ENCODE measurements at regions not wholly inside any gene's neighbourhood (a gene's known extent, or its start where the extent isn't known, plus 50 kb on each side); places are given as distances from the start of the nearest gene placed in this dataset.
"Not testable (repeated sequence)": the region's sequence is repeated elsewhere in the genome, so short reads cannot be mapped to it uniquely, and the experiment has no call there.

DNA sequence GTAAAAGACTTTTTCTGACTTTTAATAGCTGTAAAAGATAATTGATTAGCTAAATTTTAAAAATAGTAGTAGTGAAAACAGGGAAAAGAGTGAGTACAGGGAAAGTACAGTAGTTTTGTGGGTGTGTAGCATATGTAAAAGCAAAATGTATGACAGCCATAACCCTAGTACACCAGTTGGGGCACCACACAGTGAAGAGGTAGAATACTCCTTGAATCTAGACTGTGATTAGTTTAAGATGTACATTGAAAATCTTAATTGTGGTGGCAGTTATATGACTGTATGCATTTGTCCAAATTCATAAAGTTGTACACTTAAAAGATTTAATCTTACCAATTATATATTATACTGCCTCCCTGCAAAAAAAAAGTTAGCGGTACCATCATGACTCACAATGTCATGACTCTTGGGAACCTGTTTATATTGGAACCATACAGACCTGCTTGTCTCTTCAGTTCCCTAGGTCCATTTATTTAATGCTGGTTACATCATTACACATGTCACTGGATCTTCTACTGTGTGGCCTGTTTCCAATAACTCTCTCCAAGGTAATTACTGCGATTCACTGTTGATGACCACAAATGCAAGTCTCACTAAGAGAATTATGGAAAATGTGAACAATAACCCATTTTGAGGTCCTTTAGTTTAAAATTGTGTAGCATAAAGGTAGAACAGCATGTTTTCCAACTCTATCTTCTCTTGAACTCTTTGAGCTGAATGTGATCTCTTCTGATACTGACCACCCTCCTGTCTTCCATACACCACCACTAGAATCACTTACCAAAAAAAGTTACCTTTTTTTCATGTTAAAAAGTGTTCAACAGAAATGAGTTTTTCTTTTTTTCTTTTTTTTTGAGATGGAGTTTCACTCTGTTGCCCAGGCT, 264.2 kb upstream of the AMIGO2 start:
- DNase-seq = peak; percentile 4

DNA sequence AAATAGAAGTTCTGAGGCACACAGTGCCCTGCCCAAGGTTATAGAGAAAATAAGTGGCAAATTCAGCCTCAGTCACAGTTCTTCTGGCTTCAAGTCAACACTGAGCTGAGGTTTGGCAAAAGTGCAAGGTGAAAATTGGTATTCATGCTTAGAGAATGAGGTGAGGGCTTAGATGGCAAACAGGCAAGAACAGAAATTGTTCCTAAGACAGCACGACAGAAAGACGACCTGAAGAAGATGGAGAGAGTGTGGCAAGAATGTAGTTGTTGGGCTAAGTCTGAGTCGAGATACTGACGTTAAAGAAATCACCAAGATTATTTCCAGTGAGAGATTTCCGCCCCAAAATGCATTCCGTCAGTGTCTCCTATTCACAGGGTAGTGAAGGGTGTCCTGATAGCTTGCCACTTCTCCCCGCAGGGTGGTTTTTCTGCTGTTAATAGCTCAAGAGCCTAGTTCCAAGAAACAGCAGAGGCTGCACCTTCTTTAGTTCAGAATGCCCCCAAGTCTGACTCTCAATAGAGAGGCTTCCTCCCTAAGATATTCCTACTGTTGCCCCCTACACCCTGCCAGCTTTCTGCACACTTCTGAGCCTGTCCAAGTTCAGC, 260.8 kb upstream of the AMIGO2 start:
- no peak for DNase-seq

DNA sequence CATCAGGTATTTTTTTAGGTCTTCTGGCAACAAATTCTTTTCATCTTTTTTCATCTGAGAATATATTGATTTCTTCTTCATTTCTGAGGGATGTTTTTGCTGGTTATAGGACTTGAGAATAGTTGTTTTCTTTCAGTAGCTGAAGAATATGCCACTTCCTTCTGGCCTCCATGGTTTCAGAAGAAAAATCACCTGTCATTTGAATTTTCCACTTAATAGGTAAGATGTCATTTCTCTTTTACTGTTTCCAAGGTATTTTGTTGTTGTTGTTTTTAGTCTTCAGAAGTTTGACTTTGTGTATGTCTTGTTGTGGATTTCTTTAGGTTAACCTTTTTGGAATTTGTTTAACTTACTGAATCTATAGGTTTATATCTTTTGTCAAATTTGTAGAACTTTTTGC, 257.8 kb upstream of the AMIGO2 start:
- DNase-seq = no peak

DNA sequence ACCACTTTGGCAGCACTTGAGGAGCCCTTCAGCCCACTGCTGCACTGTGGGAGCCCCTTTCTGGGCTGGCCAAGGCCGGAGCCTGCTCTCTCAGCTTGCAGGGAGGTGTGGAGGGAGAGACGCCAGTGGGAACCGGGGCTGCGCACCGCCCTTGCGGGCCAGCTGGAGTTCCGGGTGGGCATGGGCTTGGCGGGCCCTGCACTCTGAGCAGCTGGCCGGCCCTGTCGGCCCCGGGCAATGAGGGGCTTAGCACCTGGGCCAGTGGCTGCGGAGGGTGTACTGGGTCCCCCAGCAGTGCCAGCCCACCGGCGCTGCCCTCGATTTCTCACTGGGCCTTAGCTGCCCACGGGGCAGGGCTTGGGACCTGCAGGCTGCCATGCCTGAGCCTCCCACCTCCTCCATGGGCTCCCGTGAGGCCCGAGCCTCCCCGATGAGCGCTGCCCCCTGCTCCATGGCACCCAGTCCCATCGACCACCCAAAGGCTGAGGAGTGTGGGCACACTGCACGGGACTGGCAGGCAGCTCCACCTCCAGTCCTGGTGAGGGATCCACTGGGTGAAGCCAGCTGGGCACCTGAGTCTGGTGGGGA, 253.6 kb upstream of the AMIGO2 start:
- DNase-seq = not testable (repeated sequence)

DNA sequence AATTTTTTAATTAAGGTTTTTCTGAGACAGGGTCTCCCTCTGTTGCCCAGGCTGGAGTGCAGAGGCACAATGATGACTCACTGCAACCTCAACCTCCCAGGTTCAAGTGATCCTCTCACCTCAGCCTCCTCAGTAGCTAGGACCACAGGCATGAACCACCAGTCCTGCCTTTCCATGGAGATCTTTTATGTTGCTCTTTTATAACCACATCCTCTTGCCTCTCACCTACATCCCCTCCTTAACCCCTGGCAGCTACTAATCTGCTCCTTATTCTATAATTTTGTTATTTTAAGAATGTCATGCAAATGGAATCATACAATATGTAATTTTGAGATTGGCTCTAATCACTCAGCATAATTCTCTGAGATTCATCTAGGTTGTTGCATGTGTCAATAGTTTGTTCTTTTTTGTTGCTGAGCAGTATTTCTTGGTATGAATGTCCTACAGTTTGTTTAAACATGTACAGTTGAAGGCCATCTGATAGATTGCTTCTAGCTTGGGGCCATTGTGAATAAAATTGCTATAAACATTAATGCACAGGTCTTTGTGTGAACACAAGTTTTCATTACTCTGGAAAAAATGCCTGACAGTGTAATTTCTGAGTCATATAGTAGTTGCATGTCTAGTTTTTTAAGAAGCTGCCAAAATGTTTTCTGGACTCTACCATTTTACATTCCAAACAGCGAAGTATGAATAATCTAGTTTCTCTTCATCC, 249.2 kb upstream of the AMIGO2 start:
- DNase-seq = peak; percentile 9

DNA sequence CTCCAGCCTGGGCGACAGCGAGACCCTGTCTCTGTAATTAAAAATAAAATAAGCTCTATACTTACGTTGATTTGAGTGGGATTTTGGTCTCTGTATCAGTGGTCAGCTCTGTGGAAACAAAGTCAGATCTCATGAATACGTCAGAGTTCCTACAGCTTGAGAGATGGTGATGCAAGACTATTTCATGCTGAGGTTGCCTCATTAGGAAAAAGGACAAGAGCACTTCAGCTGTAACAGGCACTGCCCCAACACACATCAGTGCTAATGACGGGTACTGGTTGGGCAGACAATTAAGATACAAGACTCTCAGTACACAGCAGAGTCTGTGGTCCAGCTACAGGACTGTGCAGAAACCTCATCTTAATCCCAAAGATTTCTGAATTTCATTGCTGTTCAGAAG, 246.4 kb upstream of the AMIGO2 start:
- DNase-seq = no peak

DNA sequence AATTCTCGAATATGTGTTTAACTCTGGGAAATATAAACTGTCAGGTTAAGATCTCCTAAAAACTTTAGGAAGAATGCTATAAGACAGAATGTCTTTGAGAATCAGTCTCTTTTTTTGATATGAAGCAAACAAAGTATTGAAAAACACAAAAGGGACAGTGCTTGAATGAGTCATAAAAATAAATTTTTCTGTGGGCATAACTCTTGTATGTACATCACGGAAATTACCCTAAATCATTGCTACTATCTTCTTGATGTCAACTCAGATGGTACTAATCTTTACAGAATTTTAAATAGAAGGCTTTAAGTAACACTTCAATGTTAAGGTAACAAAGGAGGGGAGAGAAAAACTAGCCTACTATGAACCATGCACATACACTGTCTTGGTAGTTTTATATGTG, 244.0 kb upstream of the AMIGO2 start:
- DNase-seq = no peak

DNA sequence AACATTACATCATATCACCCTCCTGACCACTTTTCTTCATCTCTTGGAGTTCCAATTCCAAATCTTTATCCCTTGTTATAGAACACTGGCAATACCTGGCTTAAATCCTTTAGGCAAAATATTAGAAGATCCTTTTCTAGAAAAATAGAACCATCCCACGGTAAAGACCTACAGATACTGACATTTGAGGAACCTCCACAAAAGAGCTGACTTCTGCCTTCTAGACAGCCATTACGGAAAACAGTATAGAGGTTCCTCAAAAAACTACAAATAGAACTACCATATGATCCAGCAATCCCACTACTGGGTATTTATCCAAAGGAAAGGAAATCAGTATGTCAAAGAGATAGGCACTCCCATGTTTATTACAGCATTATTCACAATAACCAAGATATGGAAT, 241.7 kb upstream of the AMIGO2 start:
- no peak for DNase-seq

DNA sequence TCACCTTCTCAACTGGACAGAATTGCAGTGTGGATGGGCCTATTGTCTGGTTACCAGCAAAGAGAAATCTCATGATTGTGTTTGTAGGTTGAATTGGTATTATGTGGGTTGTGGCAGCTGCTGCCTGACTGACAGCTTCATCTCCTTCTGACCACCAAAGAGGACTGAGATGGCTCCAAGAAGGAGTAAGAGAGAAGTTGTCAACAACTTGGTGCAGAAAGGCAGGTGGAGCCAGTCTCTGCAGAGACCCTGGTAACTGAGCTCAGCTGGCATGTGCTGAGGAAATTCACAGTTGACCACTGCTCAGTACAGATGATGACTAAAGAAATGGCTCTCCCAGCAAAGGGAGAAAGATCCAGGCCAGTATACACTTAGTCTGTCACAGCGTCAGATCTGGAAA, 240.0 kb upstream of the AMIGO2 start:
- DNase-seq = no peak

DNA sequence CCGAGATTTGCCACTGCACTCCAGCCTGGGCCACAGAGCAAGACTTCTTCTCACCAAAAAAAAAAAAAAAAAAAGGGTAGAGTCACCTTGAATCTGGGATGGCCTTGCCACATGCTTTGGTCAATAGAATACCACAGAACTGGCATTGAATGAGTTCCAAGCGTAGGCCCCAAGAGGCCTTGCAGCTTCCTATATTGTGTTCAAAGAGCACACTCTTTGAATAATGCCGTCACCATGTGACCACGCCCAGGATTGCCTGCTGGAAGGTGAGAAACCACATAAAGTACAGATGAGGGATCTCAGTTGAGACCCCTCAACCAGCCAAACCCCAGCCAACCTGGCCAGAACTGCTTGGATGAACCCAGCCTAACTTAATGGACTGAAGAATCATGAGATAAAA, 239.2 kb upstream of the AMIGO2 start:
- DNase-seq = no peak

DNA sequence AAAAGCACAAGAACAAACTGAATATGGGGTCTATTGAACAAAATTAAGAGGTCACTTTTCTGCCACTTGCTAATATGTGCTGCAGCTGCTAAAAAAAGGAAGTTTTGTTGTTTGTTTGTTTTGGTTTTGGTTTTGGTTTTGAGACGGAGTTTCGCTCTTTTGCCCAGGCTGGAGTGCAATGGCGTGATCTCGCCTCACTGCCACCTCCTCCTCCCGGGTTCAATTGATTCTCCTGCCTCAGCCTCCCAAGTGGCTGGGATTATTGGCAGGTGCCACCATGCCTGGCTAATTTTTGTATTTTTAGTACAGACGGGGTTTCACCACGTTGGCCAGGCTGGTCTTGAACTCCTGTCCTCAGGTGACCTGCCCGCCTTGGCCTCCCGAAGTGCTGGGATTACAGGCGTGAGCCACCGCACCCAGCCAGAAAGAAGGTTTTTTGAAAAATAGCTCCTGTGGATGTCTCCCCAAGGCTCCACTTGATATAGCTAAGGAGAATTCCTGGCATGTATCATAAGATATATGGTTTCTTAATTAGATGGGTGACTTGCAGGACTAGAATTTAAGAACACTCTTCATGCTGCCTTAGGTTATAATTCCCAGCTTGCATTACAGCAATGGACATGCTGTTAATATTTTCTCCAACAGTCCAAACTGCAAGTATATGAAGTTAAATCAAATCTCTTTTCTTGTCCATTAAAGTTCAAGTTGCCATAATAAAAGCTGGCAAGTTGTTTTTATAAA, 237.6 kb upstream of the AMIGO2 start:
- no peak for DNase-seq

DNA sequence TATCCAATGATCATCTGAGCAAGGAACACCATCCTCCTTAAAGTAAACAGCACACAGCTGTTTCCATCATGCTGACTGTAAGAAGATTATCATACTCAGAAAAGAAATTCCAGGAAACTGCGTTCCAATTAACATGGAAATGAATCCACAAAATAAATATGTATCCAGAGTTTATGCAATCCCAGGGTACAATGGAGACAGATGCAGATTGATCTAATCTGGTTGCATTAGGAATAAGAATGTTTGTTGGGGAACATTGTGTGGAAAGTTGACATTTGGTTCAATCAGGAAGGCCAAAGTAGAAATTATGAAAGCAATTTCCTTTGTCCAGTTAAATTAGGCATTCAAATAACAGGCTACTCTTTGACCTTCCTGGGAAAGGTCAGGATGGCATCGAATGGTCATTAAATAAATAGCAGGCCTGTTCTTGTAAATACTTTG, 236.9 kb upstream of the AMIGO2 start:
- no peak for DNase-seq

DNA sequence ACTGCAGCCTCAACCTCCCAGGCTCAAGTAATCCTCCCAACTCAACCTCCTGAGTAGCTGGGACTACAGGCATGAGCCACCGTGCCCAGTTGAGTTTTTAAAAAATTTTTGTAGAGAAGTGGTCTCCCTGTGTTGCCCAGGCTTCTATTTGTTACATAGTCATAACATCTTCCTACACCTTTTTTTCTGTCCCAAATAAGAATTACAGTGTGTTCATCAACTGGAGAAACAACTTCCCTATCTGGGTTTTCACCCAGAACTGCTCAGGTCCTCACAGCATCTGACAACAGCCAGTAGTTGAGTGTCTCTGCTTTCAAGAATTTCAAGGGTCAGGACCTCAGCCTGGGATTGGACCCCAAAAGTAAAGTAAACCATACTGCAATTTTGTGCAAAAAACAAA, 235.2 kb upstream of the AMIGO2 start:
- DNase-seq = no peak

DNA sequence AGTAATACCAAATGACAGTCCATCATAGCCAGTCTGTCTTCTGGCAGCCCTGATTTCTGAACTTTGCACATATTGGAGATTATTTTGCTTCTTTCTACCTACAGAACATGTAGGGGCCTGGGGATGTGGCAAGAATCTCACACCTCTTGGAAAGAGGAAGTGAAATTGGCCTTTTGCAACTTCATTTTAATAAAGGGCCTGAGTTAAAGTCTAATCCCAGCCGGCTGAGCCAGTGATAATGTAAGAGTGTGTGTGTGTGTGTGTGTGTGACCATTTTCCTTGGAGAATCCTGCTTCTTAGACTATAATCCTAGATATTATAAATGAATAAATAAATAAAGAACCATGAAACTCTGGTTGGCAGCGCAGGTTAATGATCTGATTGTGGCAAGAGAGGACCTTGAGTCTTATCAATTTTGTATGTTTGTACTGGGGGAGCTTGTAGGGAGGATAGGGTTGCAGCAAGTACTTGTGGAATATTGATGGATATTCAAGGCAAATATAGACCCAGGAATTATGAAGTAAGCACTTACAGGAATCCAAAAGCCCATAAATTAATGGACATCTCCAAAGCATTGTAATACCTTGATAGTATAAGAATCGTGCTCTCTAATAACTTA, 233.2 kb upstream of the AMIGO2 start:
- DNase-seq = no peak

DNA sequence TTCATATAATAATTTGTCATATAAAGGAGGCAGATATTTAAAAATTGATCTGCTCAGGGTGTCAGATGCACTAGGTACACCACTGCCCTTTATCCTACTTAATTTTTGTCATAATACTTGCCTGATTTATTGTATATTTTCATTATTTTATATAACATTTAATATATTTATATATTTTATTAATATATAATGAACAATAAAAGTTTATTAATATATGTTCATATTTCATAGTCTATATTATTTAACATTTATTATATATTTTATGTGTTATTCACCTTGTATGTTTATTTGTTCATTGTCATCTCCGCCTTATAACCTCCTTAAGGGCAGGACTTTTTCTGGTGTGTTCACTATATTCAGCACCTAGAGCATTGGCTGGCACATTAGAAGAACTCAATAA, 232.4 kb upstream of the AMIGO2 start:
- no peak for DNase-seq

DNA sequence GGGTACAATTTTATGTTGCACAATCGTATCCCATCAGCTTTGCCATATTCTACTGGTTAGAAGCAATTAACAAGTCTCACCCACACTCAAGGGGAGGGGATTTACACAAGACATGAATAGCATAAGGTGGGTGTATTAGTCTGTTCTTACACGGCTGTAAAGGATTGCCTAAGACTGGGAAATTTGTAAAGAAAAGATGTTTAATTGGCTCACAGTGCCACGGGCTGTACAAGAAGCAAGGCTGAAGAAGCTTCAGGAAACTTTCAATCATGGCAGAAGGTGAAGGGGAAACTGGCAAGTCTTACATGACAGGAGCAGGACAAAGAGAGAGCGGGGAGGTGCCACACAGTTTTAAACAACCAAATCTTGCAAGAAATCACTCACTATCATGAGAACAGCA, 231.8 kb upstream of the AMIGO2 start:
- DNase-seq = no peak

DNA sequence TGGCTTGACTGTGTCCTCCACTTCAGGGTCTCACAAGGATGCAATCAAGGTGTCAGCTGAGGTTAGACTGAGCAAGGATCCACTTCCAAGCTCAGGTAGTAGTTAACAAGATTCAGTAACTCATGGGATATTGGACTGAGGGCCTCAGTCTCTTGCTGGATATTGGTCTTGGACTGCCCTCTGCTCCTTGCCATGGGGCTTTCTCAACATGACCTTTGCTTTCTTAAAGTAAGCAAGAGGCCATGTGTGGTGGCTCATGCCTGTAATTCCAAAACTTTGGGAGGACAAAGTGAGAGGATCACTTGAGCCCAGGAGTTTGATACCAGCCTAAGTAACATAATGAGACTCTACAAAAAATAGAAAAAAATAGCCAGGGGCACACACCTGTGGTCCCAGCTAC, 231.3 kb upstream of the AMIGO2 start:
- DNase-seq = no peak

DNA sequence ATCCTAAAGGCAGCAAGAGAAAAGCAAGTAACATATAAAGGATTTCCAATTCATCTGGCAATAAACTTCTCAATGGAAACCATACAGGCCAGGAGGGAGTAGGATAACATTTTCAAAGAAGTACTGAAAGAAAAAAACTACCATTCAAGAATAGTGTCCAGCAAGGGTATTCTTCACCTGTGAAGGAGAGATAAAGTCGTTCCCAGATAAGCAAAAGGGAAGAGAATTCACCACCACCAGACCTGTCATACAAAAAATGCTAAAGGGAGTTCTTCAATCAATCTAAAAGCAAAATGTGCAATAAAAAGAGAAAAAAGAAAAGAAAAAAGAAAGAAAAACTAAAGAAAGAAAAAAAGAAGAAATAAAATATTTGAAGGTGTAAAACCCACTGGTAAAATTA, 228.9 kb upstream of the AMIGO2 start:
- DNase-seq = no peak

DNA sequence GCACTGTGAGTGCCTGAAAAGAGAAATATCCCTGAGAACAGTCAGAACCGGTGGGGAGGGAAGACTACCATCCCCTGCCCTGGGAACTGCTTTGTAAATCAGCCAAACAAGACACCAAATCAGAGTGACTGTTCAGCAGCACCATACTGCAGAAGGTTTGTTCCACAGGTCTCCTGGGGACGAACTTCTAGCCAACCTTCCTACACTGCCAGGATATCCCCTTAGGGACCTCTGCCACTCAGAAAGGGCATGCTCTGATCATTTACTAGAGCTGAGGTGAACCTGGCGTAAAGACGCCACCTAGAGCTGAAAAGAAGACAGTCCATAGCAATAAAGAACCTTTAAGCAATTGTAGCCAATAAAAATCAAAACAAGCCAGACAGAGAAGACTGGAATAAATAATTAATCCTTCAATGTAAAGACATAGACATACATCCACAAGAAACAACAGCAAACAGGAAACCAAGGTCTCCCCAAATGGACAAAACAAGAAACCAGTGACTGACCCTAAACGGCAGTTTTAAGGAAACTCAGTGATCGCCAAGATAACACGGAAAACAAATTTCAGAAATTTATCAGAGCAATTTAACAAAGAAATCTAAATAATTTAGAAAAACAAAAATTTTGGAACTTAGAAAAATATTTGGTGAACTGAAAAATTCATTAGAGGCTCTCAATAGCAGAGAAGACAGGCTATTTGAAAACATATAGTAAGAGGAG, 228.1 kb upstream of the AMIGO2 start:
- DNase-seq = peak; percentile 67

DNA sequence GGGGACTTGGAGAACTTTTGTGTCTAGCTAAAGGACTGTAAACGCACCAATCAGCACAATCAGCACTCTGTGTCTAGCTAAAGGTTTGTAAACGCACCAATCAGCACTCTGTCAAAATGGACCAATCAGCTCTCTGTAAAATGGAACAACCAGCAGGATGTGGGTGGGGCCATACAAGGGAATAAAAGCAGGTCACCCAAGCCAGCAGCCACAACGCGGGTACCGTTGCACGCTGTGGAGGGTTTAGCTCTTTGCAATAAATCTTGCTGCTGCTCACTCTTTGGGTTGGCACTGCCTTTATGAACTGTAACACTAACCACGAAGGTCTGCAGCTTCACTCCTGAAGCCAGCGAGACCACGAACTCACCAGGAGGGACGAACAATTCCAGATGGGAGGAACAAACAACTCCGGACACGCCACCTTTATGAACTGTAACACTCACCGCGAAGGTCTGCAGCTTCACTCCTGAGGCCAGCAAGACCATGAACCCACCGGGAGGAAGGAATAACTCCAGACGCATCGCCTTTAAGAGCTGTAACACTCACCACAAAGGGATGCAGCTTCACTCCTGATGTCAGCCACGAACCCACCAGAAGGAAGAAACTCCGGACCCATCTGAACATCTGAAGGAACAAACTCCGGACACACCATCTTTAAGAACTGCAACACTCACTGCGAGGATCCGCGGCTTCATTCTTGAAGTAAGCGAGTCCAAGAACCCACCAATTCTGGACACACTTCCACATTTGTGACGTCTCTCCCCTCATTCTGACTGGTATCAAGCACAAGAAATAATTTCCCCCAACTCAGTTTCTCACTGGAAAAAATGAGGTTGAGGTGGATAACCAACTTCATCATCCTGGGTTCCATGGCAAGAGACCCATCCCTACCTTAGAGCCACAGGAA, 227.3 kb upstream of the AMIGO2 start:
- DNase-seq = not testable (repeated sequence)

DNA sequence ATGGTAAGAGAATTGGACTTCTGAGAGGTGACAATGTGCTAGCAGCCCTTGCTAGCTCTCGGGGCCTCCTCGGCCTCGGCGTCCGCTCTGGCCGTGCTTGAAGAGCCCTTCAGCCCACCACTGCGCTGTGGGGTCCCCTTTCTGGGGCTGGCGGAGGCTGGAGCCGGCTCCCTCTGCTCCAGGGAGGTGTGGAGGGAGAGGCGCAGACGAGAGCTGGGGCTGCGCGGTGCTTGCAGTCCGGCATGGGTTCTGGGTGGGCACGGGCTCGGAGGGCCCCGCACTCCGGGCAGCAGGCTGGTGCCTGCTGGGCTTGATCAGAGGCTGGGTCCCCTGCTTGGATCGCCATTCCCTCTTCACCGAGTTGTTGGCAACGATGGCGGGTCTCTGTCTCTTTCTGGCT, 226.4 kb upstream of the AMIGO2 start:
- no peak for DNase-seq
